ENCODE measurements at regions not wholly inside any gene's neighbourhood (a gene's known extent, or its start where the extent isn't known, plus 50 kb on each side); places are given as distances from the start of the nearest gene placed in this dataset.

- ChIA-PET SMC1A (ENCODE audit: uncharacterized antibody, unreplicated experiment) (interaction anchor here (0.6 to 2.9 kb wide), 4 partner anchors 17 to 448 kb away, joined by 3 to 9 read pairs (median 4); no protein-coding TSS in a partner anchor), CTCF (interaction anchor here (0.7 to 2.0 kb wide), 3 partner anchors 13 to 417 kb away, joined by 3 to 5 read pairs (median 3); no protein-coding TSS in a partner anchor), POLR2A (interaction anchor here (1.3 kb wide), 2 partner anchors 8 to 19 kb away, joined by 3 to 4 read pairs; no protein-coding TSS in a partner anchor), RAD21 (ENCODE audit: unreplicated experiment) (interaction anchor here (1.4 to 2.7 kb wide), 2 partner anchors 17 to 452 kb away, joined by 3 to 10 read pairs; no protein-coding TSS in a partner anchor)
- Histone ChIP-seq H3K9me3 (replicated peaks; ENCODE audit: control insufficient read depth, insufficient read depth, low read length) (no peaks in the 10 kb centered on the region), H3K27ac (ENCODE audit: control insufficient read depth, insufficient read depth) (no peak overlapping the region), H3K36me3 (ENCODE audit: control insufficient read depth in 2 of 2, insufficient read depth in 2 of 2, low read length in 1 of 2) (no peaks in the 10 kb centered on the region), H3K27me3 (replicated peaks in 1 of 2; ENCODE audit: control insufficient read depth in 2 of 2, insufficient read depth in 2 of 2, low read length in 1 of 2) (no peaks in the 10 kb centered on the region), H3K9ac (ENCODE audit: control insufficient read depth, insufficient read depth, low read length) (no peak overlapping the region), H3K4me1 (ENCODE audit: control insufficient read depth, insufficient read depth, low read length) (no peaks in the 10 kb centered on the region), H3K4me2 (ENCODE audit: control insufficient read depth, insufficient read depth) (no peak overlapping the region), H3K79me2 (ENCODE audit: control insufficient read depth, insufficient read depth, low read length) (no peaks in the 10 kb centered on the region), H4K20me1 (ENCODE audit: control insufficient read depth, insufficient read depth) (no peaks in the 10 kb centered on the region), H2AFZ (ENCODE audit: control insufficient read depth, low read depth, low read length) (no peak overlapping the region), H3K4me3 (no peak overlapping the region)
- 30% methylated on average over 3 of the region's 3 CpGs for WGBS (ENCODE audit: insufficient coverage, insufficient replicate concordance, low lambda C conversion rate, missing lambda C conversion rate)
- ATAC-seq (no peak; the same call in 2 of the 3 replicates), DNase-seq (ENCODE audit: low read depth, low spot score) (no peak), FAIRE-seq (no peak)
- intact Hi-C loops (cut with micrococcal nuclease; ENCODE audit: unreplicated experiment) (no loop called here), in situ Hi-C loops (cut with MboI) (no loop called here)
- TF ChIP-seq TCF7 (IDR thresholded peaks at IDR 0.05; ENCODE audit: borderline replicate concordance) (no peak), SRF (IDR thresholded peaks at IDR 0.05; ENCODE audit: low read depth in 2 of 2, low read length in 2 of 2) (no peak), RAD51 (IDR thresholded peaks at IDR 0.05) (no peak), IKZF1 (conservative IDR thresholded peaks at IDR 0.05) (no peak)
- BruUV-seq (replicated peaks), result no TSS peak
Measured at GRCh38 chr6:15752820-15753219, 90.0 kb upstream of the DTNBP1 start.

DNA sequence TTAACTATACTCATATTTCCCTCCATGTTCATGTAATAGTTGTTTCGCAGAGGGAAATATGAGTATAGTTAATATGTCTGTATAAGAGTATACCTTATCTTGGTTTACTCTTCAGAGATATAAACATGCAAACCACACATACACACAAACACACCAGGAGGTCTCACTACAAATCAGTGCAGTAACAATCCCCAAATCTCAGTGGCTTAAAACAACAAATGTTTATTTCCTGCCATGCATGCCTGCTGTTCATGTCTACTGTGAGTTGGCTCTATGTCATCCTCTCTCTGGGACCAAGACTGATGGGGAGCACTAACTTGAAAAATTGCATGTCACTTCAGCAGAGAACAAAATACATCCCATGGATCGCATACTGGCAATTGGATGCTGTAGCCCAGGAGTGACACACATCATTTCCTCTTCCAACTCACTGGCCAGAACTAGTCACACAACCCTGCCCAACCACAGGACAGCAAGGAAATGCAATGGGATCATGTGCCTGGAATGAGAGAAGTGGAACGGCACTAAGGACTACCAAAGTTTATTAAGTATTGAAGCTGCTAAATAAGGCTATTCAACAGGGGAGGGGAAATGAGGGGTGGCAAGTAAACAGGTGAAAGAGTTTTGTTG lies 89.0 kb upstream of the DTNBP1 start:
- no peak overlapping the region for H3K27ac ChIP-seq (ENCODE audit: control insufficient read depth, insufficient read depth)
- ChIA-PET RAD21 (ENCODE audit: unreplicated experiment) (interaction anchor here (1.4 to 2.7 kb wide), 2 partner anchors 18 to 453 kb away, joined by 3 to 10 read pairs; no protein-coding TSS in a partner anchor), CTCF (interaction anchor here (1.0 to 2.0 kb wide), 2 partner anchors 14 to 418 kb away, joined by 3 to 5 read pairs; no protein-coding TSS in a partner anchor), SMC1A (ENCODE audit: uncharacterized antibody, unreplicated experiment) (interaction anchor here (1.5 to 2.9 kb wide), 3 partner anchors 18 to 431 kb away, joined by 3 to 9 read pairs (median 4); no protein-coding TSS in a partner anchor), POLR2A (interaction anchor here (1.3 kb wide), 2 partner anchors 9 to 18 kb away, joined by 3 to 4 read pairs; no protein-coding TSS in a partner anchor)
- no peak overlapping the region for H2AFZ ChIP-seq (ENCODE audit: control insufficient read depth, low read depth, low read length)
- no peaks in the 10 kb centered on the region for H3K27me3 ChIP-seq (replicated peaks in 1 of 2; ENCODE audit: control insufficient read depth in 2 of 2, insufficient read depth in 2 of 2, low read length in 1 of 2)
- TF ChIP-seq HDAC6 (IDR thresholded peaks at IDR 0.05; ENCODE audit: unreplicated experiment) (no peak), RELB (IDR thresholded peaks at IDR 0.05; ENCODE audit: low read depth) (no peak), NFXL1 (IDR thresholded peaks at IDR 0.05; ENCODE audit: borderline replicate concordance) (no peak), JUND (IDR thresholded peaks at IDR 0.05; ENCODE audit: low read depth, low read length) (no peak), SP1 (IDR thresholded peaks at IDR 0.05; ENCODE audit: low read depth, low read length) (no peak)
- TF ChIP-seq, protein P1, sequence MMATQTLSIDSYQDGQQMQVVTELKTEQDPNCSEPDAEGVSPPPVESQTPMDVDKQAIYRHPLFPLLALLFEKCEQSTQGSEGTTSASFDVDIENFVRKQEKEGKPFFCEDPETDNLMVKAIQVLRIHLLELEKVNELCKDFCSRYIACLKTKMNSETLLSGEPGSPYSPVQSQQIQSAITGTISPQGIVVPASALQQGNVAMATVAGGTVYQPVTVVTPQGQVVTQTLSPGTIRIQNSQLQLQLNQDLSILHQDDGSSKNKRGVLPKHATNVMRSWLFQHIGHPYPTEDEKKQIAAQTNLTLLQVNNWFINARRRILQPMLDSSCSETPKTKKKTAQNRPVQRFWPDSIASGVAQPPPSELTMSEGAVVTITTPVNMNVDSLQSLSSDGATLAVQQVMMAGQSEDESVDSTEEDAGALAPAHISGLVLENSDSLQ (IDR thresholded peaks at IDR 0.05), result no peak
- FAIRE-seq, result no peak
- H3K9ac ChIP-seq (ENCODE audit: control insufficient read depth, insufficient read depth, low read length), result no peak overlapping the region
- DNase-seq (ENCODE audit: low read depth, low spot score), result no peak
- no TSS peak for BruUV-seq (replicated peaks)
- H3K79me2 ChIP-seq (ENCODE audit: control insufficient read depth, insufficient read depth, low read length), result no peaks in the 10 kb centered on the region
- 78% methylated on average over 3 of the region's 3 CpGs for WGBS (ENCODE audit: insufficient coverage, insufficient replicate concordance, low lambda C conversion rate, missing lambda C conversion rate)
- intact Hi-C loops (cut with micrococcal nuclease; ENCODE audit: unreplicated experiment) (no loop called here), in situ Hi-C loops (cut with MboI) (no loop called here)
- H3K4me2 ChIP-seq (ENCODE audit: control insufficient read depth, insufficient read depth), result no peak overlapping the region
- H3K4me1 ChIP-seq (ENCODE audit: control insufficient read depth, insufficient read depth, low read length), result no peaks in the 10 kb centered on the region
- H3K36me3 ChIP-seq (ENCODE audit: control insufficient read depth in 2 of 2, insufficient read depth in 2 of 2, low read length in 1 of 2), result no peaks in the 10 kb centered on the region
- H3K4me3 ChIP-seq, result no peak overlapping the region
- ATAC-seq, result no peak
- H3K9me3 ChIP-seq (replicated peaks; ENCODE audit: control insufficient read depth, insufficient read depth, low read length), result no peaks in the 10 kb centered on the region
- H4K20me1 ChIP-seq (ENCODE audit: control insufficient read depth, insufficient read depth), result no peaks in the 10 kb centered on the region

Data from GM12878 (cell line).